ENCODE measurements at regions not wholly inside any gene's neighbourhood (a gene's known extent, or its start where the extent isn't known, plus 50 kb on each side); places are given as distances from the start of the nearest gene placed in this dataset.

DNA sequence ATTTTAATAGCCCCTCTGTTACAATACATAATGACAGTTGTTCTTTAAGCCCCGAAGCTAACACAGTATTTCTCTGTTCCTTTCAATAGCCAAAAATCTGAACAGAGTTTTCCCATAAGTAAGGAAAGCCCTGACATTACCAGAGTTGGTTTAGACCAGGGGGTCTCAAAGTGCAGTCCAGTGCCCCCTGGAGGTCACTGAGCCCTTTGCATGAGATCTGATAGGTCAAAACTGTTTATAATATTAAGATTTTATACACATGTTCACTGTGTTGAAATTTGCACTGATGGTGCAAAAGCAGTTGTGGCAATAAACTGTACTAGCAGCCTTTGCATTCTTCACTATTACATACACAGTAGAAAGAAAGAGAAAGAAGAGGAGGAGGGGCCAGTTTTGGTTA lies 177.1 kb downstream of the SPANXN3 start:
- TF ChIP-seq POLR2A (IDR thresholded peaks at IDR 0.05) = no peak
- TF ChIP-seq, protein P1, sequence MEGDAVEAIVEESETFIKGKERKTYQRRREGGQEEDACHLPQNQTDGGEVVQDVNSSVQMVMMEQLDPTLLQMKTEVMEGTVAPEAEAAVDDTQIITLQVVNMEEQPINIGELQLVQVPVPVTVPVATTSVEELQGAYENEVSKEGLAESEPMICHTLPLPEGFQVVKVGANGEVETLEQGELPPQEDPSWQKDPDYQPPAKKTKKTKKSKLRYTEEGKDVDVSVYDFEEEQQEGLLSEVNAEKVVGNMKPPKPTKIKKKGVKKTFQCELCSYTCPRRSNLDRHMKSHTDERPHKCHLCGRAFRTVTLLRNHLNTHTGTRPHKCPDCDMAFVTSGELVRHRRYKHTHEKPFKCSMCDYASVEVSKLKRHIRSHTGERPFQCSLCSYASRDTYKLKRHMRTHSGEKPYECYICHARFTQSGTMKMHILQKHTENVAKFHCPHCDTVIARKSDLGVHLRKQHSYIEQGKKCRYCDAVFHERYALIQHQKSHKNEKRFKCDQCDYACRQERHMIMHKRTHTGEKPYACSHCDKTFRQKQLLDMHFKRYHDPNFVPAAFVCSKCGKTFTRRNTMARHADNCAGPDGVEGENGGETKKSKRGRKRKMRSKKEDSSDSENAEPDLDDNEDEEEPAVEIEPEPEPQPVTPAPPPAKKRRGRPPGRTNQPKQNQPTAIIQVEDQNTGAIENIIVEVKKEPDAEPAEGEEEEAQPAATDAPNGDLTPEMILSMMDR (IDR thresholded peaks at IDR 0.05) = no peak

All from stomach (tissue), 4 donors.